B cell (primary cell): ENCODE measurements at regions not wholly inside any gene's neighbourhood (a gene's known extent, or its start where the extent isn't known, plus 50 kb on each side); places are given as distances from the start of the nearest gene placed in this dataset.

ENCODE experiments used
- EZH2 ChIP-seq: IDR thresholded peaks from 2 replicates; pipeline ENCODE4 v1.6.1; 2012; ENCODE audit warnings: borderline replicate concordance, low read depth, mild to moderate bottlenecking, moderate library complexity, low read length; ENCODE audit not compliant: insufficient read depth, poor library complexity, severe bottlenecking
- TF ChIP-seq, protein P1 (sequence below): fragments of 200-600 bp; IDR thresholded peaks from one replicate; pipeline ENCODE4 v1.8.0; 2022; ENCODE audit warnings: antibody characterized with exemption, mild to moderate bottlenecking

DNA sequence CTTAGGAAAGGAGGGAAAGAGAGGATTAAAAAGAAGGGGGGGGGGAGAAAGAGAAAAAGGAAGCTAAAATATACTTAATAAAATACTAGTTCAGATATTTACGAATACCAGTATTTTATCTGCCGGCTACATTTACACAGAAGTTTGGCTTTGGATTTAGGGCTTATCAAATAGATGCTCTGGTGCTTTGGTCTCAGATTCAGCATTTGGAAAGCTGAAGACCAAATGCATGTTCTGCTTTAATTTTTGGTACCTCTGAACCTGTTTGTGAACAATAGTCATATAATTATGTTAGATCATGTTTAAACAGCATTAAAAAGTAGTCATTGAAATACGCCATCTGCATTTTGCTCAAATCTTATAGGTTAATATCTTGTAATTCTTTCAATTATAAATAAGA is 786.0 kb upstream of the CITED2 start:
- TF ChIP-seq, protein P1, sequence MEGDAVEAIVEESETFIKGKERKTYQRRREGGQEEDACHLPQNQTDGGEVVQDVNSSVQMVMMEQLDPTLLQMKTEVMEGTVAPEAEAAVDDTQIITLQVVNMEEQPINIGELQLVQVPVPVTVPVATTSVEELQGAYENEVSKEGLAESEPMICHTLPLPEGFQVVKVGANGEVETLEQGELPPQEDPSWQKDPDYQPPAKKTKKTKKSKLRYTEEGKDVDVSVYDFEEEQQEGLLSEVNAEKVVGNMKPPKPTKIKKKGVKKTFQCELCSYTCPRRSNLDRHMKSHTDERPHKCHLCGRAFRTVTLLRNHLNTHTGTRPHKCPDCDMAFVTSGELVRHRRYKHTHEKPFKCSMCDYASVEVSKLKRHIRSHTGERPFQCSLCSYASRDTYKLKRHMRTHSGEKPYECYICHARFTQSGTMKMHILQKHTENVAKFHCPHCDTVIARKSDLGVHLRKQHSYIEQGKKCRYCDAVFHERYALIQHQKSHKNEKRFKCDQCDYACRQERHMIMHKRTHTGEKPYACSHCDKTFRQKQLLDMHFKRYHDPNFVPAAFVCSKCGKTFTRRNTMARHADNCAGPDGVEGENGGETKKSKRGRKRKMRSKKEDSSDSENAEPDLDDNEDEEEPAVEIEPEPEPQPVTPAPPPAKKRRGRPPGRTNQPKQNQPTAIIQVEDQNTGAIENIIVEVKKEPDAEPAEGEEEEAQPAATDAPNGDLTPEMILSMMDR = no peak
- TF ChIP-seq EZH2 = no peak
